ENCODE measurements at regions not wholly inside any gene's neighbourhood (a gene's known extent, or its start where the extent isn't known, plus 50 kb on each side); places are given as distances from the start of the nearest gene placed in this dataset.

DNA sequence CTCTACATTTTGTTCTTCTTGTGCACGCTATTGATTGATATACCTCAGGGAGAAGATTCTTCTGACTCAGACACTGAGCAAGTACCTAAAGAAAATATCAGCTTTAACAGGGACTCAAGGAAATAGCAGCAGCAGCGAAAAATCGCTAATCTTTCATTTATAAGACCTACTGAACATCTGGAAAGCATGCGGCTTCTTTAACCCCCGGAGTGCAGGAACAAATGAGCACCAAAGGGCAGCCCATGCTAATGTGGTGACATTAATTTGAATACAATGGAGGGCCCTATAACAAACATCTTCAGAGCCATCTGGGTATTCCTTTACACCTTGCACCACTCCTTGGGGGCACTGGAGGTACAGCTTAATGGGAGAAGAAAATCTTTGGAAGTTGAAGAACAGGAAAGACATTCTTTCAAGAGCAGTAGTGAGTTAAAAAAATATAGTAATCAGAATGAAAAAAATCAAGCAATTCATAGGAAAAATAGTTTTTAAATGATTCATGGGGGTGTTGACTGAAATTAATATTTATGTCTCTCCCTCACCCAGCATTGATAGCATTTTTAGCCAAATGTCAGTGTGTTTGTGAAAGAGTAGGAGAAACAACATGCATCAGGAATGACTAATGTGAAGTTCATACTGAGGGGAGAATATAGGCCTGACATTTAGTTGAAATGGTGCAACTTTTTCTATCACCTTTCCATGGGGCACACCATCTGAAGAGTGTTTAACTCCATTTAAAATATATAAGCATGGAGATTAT, 281.7 kb downstream of the HRH4 start:
- DNase-seq, result no peak

DNA sequence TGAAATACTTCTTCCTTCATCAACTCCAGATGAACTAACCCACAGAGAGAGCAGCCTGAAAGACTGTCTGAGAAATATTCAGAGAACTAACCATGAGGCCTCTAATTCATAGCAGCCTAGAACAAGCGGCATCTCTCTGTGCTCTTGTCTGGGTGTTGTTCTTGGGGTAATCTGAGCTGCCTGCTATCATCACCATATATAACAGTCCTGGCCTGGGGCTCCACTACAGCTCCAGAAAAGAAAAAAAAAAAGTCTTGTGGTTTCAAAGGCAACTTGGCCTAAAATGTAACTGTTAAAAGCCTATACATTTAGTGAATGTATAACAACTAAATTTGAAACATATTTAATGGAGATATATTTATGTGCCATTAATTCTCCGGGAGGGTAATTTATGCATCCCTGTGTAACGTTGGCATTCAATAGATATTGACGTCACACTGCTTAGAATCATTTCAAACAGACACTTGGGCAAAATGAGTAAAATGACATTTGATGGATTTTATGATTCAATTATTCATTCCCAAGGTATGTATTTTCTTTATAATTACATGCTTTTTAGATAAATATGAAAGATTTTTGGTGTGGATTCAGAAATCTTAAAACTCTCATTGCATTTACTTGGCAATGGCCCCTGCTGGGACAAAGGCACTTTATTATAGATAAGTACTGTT, 294.3 kb downstream of the HRH4 start:
- no peak for DNase-seq

DNA sequence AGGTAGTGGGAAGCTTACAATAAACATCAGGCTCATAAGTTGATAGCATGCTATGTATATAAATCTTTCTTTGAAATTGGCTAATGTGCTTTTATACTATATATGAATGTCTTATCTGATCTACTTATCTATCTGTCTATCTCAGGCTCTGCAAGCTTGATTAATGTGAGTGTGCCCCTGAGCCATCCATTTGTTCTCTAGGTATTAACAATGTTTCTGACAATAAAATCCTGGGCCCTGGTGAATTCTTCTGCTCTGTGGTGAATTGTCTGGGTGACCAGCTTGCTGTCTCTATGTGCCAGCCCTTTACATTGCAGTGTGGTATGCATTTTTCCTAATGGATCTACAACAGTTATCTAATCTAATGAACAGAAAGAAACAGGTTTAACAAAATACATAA, 295.9 kb downstream of the HRH4 start:
- DNase-seq, result no peak

DNA sequence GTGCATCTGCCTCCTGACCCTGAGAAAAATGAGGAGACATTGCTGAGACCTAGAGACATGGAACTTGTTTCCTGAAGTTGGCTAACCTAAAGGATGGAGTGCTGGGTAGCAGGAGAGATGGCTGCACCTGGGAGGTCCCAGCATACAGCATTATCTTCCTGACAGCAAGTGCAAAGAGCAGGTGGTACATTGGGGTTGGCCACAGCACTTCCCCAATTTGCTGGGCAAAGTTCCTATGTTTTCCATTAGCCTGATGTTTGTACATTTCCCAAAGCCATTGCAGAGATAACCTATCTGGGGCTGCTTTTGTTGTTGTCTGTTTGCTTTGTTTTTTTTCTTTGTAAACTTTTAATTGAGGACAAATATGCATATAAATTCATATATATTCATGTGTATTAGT, 296.7 kb downstream of the HRH4 start:
- no peak for DNase-seq

DNA sequence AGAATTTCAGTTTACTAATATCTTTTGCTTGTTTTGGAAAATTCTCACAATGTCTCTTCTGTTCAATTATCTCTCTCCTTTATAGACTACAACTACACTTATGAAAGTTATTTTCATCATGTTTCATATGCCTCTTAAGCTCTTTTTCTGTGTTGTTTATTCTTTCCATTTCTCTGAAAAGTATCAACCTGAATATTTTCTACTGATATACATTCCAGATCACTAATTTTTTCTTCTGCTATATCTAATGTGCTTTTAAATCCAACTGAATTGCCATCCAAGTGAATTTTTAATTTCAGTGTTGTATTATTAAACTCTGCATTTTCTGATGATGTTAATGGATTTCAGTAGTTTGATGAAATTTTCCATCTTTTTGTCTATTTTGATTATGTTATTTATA, 301.3 kb downstream of the HRH4 start:
- no peak for DNase-seq

DNA sequence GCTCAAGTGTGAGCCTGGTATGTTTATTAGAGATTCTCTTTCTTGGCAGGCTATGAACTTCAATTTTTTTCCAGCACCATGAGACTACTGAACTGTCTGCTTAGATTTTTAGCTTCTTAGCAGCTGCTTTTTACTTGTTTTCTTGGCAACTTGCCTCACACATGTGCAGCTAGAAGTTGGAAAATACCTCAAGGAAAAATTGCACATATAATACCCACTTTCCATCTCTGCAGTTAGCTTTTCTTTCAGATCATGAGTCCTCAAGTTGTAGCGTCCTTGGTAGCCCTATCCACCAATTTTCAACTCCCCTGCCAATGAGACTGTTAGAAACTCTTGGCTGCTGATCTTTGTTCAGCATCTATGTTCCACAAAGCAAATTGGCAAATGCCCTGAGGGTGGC, 302.1 kb downstream of the HRH4 start:
- no peak for DNase-seq

DNA sequence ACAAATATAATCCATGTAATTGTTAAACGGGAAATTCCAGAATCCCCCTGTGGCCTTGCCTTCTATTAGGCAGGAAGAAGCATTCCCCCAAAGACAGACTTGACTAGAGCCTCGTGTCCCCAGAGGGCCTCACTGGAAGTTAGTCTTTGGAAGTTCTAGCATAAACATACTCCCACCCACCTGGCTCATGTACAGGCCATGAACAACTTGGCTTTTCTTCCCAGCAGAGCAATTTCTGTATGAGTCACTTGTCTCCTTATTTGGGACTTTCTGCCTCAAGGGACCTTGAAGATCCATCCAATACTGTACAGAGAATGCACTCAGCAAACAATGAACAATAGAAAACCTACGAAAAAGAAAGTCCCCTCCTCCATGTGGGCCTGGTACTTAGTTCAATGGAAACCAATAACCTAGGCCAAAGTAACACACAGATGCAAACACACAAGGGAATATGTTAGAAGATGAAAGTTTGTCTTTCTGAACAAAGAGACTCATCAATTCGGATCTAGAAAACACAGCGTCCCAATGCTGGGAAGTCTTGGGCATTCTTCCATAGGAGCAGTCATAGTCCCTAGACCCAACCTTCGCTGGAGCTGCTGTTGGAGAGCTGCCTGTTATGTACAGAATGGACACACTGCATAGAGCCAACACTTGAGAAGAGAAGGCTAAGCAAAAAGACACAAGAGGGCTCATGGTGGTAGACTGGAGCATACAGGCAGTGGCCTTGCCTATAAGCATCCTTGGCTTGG, 303.5 kb downstream of the HRH4 start:
- DNase-seq, result no peak

DNA sequence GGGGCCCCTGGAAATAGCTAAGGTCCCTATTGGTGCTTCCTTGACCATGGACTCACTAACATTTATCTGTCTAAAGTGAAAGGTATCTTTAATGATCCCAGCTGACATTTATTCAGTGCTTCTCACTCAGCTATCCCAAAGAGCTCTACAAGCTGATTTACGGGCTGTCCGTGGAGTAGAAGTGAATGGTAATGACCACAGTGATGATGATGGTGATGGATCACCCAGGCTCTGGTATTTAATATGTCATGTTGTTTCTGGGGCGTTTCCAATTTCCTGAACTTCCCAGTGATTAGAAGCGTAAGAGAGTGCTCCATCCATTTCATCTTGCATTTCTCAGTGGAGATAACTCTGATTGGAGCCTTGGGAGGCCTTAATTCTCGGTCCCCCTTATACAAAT, 304.3 kb downstream of the HRH4 start:
- no peak for DNase-seq

DNA sequence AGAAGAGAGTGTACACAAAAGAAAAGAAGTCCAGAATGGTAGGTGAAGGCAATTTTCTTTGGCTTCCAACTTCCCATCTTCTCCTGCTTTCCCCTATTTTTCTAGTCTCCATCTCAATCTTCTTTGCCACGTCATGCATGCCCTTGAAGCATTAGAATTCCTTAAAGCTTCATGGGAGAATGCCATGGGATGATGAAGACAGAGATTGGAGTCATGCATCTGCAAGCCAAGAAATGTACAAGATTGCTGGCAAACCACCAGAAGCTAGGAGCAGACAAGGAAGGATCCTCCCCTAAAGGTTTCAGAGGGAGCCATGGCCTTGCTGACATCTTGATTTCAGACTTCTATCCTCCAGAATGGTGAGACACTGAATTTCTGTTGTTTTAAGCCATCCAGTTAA, 305.9 kb downstream of the HRH4 start:
- no peak for DNase-seq

DNA sequence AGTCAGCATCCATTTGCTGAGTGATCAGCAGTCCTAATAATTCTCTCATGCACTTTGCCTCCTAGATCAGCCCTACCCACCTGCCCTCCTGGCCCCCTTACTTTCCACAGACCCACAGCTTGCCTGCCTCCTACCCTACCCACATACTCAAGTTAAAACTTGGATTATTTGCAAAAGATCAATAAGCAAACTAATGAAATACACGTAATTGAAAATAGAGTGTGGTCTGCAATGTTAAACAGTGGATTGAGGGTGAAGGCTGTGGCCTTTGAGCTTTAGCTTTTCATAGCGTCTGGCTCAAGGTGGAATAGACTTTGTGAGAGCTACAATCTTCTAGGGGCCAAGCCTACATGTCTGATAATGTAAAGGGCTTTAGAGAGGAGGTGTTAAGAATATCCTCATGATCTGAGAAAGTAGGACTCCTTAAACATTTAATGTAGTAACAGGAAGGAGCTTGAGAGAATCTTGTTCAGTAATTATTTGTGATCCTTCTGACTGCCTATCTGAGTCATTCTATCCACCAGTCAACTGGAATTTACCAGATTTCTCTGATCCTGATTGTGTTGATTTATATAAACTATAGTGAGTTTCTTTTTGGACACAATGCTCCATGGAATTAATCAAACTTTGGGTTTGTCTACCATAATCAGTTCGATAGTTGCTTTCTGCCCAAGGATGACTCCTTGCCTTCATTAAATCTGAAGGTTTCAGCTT, 310.0 kb downstream of the HRH4 start:
- no peak for DNase-seq

DNA sequence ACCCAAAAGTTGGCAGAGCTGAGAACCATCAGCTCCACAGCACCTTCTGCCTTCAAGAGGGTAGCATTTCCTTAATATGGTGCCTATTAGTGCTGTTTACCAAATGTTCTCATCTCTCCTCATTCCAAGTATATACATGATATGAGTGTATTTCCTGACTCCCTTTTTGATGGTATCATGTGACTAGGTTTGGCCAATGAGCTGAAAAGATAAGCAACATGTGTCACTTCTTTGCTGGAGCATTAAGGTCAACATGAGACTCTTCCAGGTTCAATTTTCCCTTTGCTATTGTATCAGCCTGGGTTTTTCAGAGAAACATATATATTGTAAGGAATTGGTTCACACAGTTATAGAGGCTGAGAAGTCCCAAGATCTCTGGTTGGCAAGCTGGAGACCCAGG, 310.9 kb downstream of the HRH4 start:
- DNase-seq, result no peak

DNA sequence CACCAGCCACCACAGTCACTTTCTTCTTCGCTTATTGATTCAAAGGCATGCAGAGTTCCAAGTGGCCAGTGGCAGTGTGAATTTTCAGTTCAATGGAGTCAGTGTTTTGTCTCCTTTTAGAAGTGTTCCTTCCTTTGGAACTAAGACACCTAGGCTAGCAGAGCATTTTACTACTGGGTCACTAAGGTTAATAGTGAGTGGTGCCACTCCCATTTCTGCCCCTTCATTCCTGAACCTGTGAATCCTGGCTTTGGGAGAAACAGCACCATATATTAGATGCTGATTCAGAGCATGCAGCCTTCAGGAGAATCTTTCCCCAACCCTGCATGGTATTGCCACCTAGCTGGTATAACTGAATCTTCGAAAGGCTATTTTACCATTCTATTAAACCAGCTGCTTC, 312.7 kb downstream of the HRH4 start:
- DNase-seq, result no peak

DNA sequence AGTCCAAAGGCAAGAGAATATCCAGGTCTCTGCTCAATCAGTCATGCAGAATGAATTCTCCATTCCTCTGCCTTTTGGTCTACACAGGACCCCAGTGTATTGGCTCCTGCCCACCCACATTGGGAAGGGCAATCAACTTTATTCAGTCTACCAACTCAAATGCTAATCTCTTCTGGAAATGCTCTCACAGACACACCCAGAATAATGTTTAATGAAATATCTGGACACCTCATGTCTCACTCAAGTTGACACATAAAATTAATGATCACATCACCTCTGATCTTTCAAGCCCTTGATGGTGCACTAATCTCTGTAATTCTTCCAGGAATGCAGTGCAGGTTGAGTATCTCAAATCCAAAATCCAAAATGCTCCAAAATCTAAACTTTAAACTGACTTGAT, 315.6 kb downstream of the HRH4 start:
- DNase-seq, result no peak

DNA sequence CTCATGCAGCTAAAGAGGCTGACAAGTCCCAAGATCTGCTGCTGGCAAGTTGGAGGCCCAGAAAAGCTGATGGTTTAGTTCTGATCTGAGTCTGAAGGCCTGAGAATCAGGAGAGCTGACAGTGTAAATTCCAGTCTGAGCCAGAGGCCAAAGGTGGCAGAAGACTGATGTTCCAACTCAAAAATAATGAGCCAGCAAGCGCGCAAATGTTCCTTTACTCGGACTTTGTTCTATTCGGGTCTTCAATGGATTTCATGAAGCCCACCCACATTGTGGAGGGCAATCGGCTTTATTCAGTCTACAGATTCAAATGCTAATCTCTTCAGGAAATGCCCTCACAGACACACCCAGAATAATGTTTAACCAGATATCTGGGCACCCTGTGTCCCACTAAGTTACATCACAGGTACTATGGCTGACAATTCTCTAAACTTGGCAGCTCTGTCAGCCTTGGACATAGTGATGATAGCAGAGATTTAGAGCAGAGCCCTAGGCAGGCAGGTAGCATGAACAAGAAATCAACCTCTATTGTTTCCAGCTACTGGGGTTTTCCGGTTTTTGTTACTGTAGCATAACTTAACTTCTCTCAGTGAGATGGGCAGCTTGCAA, 318.5 kb downstream of the HRH4 start:
- DNase-seq, result no peak

DNA sequence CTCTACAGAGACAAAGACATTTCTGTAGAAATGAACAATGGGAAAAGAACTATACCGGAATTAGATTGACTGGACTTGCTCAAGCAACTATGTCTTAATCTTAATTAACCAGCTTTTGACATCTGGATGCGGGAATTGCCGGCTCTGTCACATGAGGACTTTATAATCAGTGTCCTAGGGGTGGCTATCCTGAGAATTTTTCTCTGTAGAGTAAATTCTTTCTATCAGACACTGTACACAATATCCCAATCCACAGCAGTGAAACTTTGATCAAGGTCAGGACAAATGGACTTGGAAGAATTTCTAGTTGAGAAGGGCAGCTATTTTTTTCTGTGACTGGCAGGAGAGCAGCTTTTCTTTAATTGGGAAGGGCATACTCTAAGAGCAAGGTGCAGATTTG, 322.1 kb downstream of the HRH4 start:
- no peak for DNase-seq

DNA sequence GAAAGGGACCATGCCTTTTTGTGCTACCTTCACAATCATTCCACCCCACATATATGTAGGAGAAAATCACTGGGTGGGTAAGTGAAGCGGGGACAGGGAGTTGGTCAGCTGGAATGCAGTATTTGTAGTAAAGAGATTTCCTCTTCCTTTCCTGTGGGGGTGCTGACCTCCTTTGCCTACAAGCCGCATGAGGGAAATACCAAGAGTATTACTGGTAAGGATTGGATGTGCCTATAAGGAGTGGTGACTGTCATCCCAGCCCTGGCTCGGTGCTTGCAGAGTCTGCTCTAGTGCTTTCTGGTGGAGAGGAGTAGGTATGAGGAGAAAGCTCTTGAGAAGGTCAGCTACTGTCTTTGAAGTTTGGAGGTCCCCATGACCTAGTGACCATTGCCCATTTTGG, 324.6 kb downstream of the HRH4 start:
- DNase-seq, result no peak

DNA sequence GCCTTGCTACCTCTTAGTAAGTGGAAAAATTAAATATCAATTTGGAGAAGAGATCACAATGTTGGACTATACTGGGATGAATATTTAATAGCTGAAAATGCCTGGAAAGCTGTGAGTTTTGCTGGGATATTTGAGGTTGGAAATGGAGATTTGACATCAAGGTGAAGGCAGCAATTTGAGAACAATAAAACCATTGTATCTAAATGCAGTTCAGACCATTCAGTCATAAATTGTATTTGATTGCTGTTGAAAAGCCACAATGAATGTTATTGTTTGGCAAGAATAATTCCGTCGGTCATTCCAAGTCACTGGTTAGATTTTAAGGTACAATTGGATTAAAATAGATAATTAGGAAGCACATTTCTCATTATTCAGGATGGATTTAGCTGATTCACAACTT, 325.6 kb downstream of the HRH4 start:
- no peak for DNase-seq

DNA sequence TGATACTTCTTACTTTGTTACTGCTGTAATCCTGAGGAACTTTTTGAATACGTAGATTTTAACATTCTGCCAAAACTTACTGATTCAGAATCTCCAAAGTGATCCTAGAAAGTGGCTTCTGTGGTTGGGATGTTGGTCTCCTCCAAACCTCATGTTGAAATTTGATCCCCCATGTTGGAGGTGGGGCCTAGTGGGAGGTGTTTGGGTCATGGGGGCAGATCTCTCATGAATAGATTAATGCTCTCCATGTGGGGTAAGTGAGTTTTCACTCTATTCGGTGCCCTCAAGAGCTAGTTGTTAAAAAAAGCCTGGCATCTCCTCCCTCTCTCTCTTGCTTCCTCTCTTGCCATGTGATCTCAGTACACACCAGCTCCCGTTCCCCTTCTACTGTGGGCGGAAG, 329.9 kb downstream of the HRH4 start:
- no peak for DNase-seq

DNA sequence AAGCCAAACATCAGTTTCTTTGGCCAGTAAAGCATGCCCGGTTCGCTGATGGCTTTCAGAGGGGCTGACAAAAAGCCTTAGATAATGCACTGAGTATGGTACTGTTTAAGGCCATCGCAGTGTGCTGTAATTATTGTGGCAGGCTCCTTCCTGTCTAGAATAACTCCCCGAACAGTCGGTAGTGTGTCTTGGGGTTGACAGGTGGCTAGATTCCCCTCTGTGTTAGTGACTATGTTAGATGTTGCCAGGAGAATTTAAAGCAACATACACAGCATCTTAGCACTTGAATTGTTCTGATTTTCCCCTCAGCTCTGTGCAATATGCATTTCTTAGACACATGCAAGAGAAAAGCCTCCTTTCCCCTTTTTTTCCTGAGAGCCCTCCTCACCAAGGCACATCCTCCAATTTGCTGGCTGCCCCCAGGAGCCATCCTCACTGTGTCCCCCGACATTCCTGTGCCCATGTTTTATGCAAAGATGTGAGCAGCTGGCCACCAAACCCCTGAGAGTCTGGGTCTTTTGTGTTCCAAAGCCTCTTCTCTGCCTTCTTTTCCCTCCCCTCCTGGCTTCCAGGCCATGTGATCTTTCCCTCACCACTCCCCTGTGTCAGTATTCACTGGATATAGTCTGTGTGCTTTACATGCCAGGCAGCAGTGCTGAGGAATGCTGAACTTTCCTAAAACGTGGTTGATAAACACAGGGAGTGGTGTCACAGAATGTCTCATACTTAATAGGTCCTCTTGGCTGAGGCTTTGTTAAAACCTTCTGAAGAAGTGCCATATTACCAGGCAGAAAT, 331.5 kb downstream of the HRH4 start:
- no peak for DNase-seq

DNA sequence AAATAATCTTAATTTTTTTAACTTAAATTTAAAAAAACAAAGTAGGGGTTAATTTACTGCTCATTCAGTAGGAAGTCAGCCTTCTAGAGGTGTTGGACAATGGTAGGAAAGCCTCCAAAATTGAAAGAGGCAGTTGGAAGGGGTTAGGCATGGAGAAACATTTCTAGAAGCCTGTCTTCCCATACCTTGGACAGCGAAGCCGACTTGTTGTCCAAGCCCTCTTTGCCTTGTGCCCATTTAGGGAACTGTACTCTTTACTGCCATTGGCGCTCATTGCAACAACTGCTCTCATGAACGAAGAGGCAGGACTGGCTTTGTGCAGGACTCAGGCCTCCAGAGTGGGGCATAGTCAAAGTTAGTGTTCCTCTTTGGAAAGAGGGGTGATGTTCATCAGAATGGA, 333.3 kb downstream of the HRH4 start:
- peak; percentile 3 for DNase-seq

DNA sequence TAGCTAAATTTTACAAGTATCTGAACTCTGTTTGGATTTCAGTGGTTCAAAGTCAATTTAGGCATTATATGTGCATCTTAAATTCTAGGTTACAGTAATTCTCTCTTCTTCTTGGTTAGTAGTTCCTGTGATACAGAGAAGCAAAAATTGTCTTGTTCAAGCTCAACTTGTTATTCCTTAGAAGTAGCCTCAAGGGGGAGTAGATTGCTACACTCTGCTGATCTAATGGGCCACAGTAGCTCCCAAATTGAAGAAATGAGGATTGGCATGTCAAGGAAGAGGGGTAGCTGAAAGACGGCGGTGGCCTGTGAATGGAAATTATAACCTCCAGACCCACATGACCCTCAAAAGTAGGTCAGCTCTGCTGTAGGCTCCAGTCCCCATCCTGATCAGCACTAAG, 334.7 kb downstream of the HRH4 start:
- peak; percentile 4 for DNase-seq

DNA sequence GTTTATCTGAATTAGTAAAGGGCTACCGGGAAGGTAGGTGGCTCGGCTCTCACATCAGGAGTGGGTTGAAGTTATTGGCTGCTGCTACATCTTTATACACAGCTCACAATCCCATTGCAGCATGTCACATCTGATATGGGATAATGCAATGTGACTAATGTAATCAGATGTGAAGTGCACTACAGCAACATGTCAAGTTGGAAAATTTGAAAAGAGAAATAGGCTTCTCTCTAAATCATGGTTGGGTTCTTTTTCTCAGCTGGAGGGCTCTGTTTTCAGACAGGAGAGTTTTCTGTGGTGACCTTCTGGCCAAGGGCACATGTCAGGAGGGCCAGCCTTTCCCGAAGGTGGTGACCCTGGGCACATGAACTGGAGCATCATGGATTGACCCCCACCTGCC, 337.5 kb downstream of the HRH4 start:
- DNase-seq, result no peak
